Peyer's patch (tissue), 4 donors: ENCODE measurements at regions not wholly inside any gene's neighbourhood (a gene's known extent, or its start where the extent isn't known, plus 50 kb on each side); places are given as distances from the start of the nearest gene placed in this dataset.
"Not testable (repeated sequence)": the region's sequence is repeated elsewhere in the genome, so short reads cannot be mapped to it uniquely, and the experiment has no call there.

Experiments
- DNase-seq, 3 donors: peaks; one replicate each; pipeline ENCODE4 v3.0.0-alpha.2; 2017 to 2019
- H3K27ac ChIP-seq, 4 donors: fragments of 200-600 bp; sonication (generic); one replicate each; pipeline ENCODE4 v1.5.1; 2016 to 2019
- H3K27me3 ChIP-seq, 2 donors: fragments of 200-600 bp; sonication (generic); one replicate each; pipeline ENCODE4 v1.5.1; 2019
- H3K36me3 ChIP-seq, 3 donors: fragments of 200-600 bp; sonication (generic); one replicate each; pipeline ENCODE4 v1.5.1; 2016 to 2019
- H3K4me1 ChIP-seq, 4 donors: fragments of 200-600 bp; sonication (generic); one replicate each; pipeline ENCODE4 v1.5.1; 2016 to 2019
- H3K4me3 ChIP-seq, 4 donors: fragments of 200-600 bp; sonication (generic); 1 replicate in 3 of 4; 2 replicates in 1 of 4; pipeline ENCODE4 v1.5.1; 2016 to 2019; ENCODE audit warnings: mild to moderate bottlenecking in 1 of 4
- H3K9me3 ChIP-seq, 4 donors: fragments of 200-600 bp; sonication (generic); one replicate each; pipeline ENCODE4 v1.5.1; 2016 to 2019; ENCODE audit warnings: mild to moderate bottlenecking in 1 of 4
- POLR2A ChIP-seq, 2 donors: fragments of 450-650 bp; IDR thresholded peaks; one replicate each; pipeline ENCODE4 v1.5.1; 2017; ENCODE audit warnings: antibody characterized with exemption in 2 of 2, mild to moderate bottlenecking in 2 of 2, moderate library complexity in 2 of 2
- TF ChIP-seq, protein P1 (sequence below), 6 experiments: fragments of 450-650 bp in 4 of 6; fragments of 200-600 bp in 2 of 6; sonication (generic) in 1 of 6; IDR thresholded peaks; one replicate each; pipeline ENCODE4 v1.5.1; 2017 to 2019; ENCODE audit warnings: antibody characterized with exemption in 6 of 6, mild to moderate bottlenecking in 3 of 6, moderate library complexity in 1 of 6

DNA sequence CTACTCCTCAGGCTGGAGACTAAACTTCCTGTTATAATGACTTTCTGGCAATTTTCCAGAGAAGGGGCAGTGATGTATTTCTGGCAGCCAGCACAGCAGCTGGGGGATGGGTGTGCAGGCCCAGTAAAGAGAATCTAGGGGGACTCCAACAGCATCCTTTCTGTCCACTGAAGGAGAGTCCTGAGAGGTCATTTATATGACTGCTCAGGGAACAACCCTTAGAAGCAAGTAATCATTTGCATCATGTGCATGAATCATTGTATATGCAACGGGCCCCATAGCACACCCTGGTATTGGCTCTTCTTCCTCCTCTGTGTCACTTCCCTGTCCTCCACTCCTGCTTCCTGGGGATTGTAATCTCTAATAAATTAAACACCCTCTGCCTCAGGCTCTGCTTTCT lies 493.8 kb downstream of the RPS29 start:
- H3K27me3 ChIP-seq: no peaks in the 10 kb centered on the region
- no peaks in the 10 kb centered on the region for H3K36me3 ChIP-seq
- no peaks in the 10 kb centered on the region for H3K4me1 ChIP-seq
- no peak overlapping the region for H3K4me3 ChIP-seq
- DNase-seq: no peak
- no peaks in the 10 kb centered on the region for H3K9me3 ChIP-seq
- TF ChIP-seq, protein P1, sequence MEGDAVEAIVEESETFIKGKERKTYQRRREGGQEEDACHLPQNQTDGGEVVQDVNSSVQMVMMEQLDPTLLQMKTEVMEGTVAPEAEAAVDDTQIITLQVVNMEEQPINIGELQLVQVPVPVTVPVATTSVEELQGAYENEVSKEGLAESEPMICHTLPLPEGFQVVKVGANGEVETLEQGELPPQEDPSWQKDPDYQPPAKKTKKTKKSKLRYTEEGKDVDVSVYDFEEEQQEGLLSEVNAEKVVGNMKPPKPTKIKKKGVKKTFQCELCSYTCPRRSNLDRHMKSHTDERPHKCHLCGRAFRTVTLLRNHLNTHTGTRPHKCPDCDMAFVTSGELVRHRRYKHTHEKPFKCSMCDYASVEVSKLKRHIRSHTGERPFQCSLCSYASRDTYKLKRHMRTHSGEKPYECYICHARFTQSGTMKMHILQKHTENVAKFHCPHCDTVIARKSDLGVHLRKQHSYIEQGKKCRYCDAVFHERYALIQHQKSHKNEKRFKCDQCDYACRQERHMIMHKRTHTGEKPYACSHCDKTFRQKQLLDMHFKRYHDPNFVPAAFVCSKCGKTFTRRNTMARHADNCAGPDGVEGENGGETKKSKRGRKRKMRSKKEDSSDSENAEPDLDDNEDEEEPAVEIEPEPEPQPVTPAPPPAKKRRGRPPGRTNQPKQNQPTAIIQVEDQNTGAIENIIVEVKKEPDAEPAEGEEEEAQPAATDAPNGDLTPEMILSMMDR (IDR thresholded peaks at IDR 0.05): no peak
- TF ChIP-seq POLR2A (IDR thresholded peaks at IDR 0.05): no peak
- no peak overlapping the region for H3K27ac ChIP-seq

DNA sequence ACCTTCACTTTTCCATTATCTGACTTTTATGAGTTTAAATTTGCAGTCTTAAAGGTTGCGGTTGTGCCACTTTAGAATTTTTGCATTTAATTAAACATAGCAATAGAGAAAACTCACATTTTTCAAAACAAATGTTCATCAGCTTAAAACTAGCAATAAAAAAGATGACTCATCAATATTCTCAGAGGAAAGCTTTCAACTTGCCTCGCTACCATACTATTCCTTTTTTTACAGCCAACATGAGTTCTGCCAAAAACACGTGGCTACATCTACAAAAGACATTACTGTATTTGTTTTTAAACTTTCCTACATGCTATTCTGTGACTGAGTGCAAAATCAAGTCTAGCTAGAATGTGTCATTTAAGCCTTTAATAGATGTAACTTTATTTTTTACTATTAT lies 497.1 kb downstream of the RPS29 start:
- Histone ChIP-seq H3K4me1 (no peaks in the 10 kb centered on the region), H3K9me3 (no peaks in the 10 kb centered on the region), H3K27me3 (no peaks in the 10 kb centered on the region), H3K27ac (no peak overlapping the region), H3K36me3 (no peaks in the 10 kb centered on the region), H3K4me3 (no peak overlapping the region)
- TF ChIP-seq POLR2A (IDR thresholded peaks at IDR 0.05): no peak
- TF ChIP-seq, protein P1 (IDR thresholded peaks at IDR 0.05): no peak
- DNase-seq: no peak

DNA sequence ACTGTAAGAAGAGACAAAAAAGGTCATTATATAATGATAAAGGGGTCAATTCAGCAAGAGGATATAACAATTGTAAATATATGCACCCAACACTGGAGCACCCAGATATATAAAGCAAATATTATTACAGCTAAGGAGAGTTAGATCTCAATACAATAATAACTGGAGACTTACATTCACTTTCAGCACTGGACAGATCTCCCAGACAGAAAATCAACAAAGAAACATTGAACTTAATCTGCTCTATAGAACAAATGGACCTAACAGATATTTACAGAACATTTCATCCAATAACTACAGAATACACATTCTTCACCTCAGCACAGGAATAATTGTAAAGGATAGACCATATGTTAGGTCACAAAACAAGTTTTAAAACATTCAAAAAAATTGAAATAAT lies 512.9 kb downstream of the RPS29 start:
- not testable (repeated sequence) for H3K36me3 ChIP-seq, H3K9me3 ChIP-seq

DNA sequence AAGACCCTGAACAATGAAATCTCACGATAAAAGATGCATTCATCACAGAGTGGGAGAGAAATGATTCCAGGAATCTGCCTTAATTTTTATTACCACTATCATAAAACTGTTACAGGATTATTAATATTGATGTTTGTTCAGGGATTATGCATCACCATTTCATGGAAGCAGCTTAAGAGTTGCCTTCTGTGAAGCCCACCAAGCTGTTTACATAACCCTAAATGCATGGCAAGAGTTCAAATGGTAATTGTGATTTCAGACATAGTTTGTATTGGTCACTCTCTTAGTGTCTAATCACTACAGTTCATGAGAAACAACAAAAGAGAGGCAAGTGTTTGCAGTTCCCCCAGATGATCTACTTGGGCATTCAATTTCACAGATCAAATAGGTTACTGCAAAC lies 527.7 kb downstream of the RPS29 start:
- no peaks in the 10 kb centered on the region for H3K27me3 ChIP-seq
- no peak for TF ChIP-seq POLR2A (IDR thresholded peaks at IDR 0.05)
- TF ChIP-seq, protein P1 (IDR thresholded peaks at IDR 0.05): no peak
- H3K27ac ChIP-seq: no peak overlapping the region
- H3K4me3 ChIP-seq: no peak overlapping the region
- DNase-seq: no peak
- H3K4me1 ChIP-seq: no peaks in the 10 kb centered on the region
- no peaks in the 10 kb centered on the region for H3K36me3 ChIP-seq
- no peaks in the 10 kb centered on the region for H3K9me3 ChIP-seq

More for the DNA sequence above, 512.9 kb downstream of the RPS29 start:
- not testable (repeated sequence) for H3K4me3 ChIP-seq, H3K27me3 ChIP-seq, DNase-seq, H3K4me1 ChIP-seq, H3K27ac ChIP-seq

DNA sequence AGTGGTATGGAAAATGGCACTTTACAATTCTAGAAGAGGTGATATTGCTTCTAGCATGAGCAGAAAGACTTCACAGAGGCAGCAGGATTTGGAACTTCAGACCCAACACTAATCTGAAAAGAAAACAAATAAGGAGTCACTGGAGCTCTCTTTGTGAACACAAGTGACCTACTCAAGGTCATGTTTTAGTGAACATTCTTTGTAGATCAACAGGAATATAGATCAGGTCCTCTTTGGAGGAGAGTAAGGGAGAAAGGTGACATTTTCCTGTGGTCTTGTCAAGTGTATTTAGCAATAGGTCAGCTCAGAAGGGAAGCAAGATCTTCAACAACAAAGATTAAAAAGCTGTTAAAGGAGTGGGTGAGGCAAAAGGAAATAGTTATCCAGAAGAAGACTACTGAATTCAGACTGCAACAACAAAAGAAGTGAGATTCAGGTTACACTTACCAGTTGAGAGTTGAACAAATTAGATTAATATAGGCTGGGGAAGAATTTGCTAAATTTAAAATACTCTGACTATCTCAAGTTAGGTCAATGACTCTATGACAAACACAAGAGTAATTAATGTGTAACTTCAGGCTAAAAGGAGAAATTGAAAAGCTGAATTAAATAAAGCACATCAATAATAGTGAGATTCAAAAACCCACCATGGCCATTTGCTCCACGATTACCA lies 528.2 kb downstream of the RPS29 start:
- Histone ChIP-seq H3K36me3 (no peaks in the 10 kb centered on the region), H3K27ac (no peak overlapping the region), H3K4me3 (no peak overlapping the region), H3K27me3 (no peaks in the 10 kb centered on the region), H3K9me3 (no peaks in the 10 kb centered on the region), H3K4me1 (no peaks in the 10 kb centered on the region)
- no peak for DNase-seq
- no peak for TF ChIP-seq POLR2A (IDR thresholded peaks at IDR 0.05)

DNA sequence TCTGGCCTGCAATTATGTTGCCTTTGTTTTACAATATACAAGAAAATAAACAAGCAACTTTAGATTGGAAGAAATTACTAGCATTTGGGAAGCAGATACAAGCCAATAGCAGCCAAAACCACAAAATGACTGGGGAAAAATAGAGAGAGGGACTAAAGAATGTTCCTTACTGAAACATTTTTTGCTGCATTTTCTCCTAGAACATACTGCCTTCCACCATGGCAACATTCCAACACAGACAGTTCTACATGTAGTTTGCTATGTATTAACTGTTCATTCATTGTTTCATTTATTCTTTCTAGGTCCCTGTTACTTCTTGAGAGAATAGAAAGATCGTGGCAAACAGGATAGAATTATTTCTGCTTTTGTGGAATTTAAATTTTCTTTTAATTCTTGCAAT lies 530.2 kb downstream of the RPS29 start:
- Histone ChIP-seq H3K27ac (no peak overlapping the region), H3K9me3 (no peaks in the 10 kb centered on the region), H3K4me1 (no peaks in the 10 kb centered on the region), H3K4me3 (no peak overlapping the region), H3K27me3 (no peaks in the 10 kb centered on the region), H3K36me3 (no peaks in the 10 kb centered on the region)
- TF ChIP-seq, protein P1 (IDR thresholded peaks at IDR 0.05): no peak
- TF ChIP-seq POLR2A (IDR thresholded peaks at IDR 0.05): no peak
- no peak for DNase-seq

DNA sequence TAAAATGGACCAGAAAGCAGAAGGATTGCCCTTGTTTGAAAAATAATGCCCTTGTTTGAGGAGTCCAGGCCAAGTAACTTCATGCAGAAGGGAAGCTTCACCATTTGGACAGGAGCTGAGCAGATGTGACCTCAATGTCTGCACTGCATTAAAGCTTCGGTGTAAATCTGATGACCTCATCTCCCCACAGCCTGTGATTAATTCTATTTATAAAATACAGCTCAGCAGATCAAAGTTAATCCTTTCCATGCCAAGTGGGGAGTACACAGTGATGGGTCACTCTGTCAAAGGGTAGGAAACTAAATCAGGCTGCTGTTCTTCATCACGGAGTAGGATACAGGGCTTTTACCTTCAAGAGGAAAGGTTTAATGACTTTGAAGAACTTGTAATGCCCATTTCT lies 533.7 kb downstream of the RPS29 start:
- no peaks in the 10 kb centered on the region for H3K36me3 ChIP-seq
- no peaks in the 10 kb centered on the region for H3K9me3 ChIP-seq
- no peak overlapping the region for H3K4me3 ChIP-seq
- no peak for TF ChIP-seq POLR2A (IDR thresholded peaks at IDR 0.05)
- TF ChIP-seq, protein P1 (IDR thresholded peaks at IDR 0.05): no peak
- H3K4me1 ChIP-seq: no peaks in the 10 kb centered on the region
- H3K27me3 ChIP-seq: no peaks in the 10 kb centered on the region
- no peak for DNase-seq
- H3K27ac ChIP-seq: no peak overlapping the region
